GM18909 (cell line): ENCODE measurements at regions not wholly inside any gene's neighbourhood (a gene's known extent, or its start where the extent isn't known, plus 50 kb on each side); places are given as distances from the start of the nearest gene placed in this dataset.
"Not testable (repeated sequence)": the region's sequence is repeated elsewhere in the genome, so short reads cannot be mapped to it uniquely, and the experiment has no call there.

Source experiments
- ATAC-seq: cut with Tn5 transposase; IDR thresholded peaks from one replicate; pipeline ENCODE4 v1.9.1; 2021; ENCODE audit warnings: mild to moderate bottlenecking; ENCODE audit not compliant: unreplicated experiment, poor library complexity

DNA sequence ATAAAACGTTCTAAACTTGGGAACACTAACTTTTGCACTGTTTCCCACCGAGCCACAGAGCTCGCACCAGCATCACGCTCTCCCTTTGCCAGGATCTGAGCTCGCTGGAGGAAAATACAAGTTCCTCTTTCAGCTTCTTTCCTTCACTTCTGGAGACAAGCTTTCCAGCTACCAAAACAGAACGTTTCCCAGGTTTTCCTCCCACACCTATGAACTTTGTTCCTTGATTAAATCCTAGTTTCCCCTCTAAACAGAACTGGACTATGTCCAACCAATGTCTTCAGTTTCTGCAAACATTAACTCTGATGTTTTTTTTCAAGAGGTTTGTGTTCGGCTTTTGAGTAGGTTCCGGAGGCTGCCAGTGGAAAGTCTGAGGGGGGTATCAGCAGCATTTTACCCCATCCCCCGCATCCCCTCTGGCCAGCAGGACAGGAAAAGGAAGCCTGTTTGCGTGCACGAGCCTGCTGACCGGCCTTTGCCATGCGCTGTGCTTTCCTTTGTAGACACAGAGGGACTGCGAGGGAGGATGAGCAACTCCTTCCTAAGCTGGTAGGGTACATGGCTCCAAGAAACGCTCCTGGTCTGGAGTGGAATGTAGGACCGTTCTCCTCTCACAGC is 135.5 kb downstream of the LY86 start:
- ATAC-seq, result peak; percentile 42

DNA sequence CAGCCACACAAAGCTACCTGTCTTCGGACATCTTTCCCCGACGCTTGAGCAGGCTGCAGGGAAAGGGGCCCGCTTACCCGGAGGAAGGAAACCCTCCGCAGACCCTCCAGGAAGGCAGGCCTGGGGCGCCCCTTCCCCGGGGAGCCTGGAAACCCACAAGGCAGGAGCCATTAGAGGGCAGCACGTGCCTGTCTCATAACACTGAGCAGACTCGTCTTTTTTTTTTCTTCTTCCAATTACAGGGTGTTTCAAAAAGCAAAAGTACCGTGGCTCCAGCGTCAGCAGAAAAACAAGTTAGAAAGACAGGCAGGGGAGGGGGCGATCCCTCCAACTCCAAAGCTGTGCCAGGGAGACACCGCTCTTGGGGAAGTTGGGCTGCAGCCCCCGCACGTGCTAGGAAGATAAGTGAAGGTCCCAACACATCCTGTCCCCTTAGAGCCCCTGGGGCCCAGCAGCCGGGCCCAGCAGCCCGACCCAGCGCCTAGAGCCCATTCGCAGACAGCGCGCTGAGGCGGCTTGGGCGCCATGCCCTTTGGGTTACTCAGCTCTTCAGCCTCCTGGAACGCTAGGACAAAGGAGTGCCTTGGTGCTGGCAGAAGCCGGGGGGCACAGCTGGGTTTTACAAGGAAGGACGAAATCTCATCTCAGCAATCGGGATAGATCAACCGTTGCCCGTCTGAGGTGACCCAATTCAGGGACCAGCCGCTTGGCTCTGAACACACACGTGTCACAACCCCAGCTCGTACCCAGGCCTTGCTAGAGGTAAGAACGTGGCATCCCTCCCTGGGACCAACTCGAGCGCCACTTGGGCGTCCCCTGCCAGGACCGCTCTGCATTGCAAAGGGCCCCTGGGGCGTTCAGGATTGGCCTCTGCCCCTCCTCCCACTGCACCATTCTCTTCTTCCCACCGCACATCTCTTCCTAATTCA is 136.3 kb downstream of the LY86 start:
- peak; percentile 59 for ATAC-seq

DNA sequence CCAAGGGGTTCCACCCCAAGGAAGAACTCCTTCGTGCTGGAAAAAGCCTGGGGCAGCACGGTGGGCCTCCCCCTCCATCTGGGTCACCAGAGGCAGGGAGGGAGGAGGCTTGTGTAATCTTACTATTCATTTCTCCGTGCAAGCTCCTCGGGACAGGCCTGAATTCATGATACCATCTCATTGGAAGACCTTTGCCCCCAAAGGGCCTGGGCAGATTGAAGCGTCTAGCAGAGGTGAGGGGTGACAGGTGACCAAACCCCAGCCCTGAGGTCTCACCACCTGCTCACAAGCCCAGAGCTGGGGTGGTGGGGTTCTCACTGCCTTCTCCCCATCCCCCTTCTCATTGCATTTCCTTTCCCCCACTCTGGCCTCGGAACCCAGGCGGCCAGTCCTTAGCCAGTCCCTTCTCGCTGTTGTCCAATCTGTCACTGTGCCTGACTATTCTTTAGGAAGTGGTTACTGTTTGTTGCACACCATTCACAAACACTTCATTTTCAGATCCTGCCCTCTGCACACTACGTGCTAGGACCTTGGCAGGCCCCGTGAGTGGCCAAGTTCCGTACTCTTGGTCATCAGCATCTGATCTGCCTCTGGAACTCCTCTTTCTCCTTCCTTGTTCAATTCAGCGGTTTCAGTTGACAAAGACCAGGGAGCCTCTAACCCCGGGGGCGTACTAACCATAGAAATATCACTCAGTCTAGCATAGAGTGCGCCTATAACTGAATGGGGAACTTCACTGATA is 137.1 kb downstream of the LY86 start:
- ATAC-seq, result no peak

DNA sequence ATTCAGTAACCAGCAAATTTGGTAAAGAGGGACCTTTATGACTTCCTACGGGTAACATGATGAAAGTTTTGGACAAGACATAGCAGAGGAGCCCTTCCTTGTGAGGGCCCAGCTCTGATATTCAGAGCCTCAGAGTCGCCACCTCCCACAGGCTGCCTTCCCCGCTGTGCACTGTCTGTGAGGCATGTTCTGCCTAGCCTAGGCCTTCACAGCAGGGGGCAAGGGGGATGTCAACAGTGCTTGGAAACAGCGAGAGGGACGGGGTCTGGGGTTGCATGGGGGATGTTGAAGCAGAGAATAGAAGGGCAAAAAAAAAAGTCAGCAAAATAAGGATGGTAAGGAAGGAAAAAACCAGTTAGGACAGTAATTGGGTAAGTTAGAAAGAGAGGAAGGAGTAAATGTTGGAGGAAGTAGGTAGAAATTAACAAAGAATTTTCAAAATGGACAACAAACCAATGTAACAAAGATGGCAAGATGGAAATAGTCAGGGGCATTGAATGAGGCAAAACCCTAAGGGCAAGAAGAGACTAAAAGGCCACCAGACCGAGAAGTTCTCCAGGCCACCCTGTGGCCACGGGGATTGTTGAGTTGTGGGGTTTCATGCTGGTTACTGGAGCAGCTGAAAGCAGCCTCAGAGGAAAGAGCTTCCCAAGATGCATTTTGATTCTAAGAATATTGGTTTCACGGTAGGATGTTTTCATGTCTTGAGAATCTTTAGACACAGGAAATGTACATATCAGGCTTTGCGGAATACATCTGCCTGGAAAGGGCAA is 139.8 kb downstream of the LY86 start:
- no peak for ATAC-seq

DNA sequence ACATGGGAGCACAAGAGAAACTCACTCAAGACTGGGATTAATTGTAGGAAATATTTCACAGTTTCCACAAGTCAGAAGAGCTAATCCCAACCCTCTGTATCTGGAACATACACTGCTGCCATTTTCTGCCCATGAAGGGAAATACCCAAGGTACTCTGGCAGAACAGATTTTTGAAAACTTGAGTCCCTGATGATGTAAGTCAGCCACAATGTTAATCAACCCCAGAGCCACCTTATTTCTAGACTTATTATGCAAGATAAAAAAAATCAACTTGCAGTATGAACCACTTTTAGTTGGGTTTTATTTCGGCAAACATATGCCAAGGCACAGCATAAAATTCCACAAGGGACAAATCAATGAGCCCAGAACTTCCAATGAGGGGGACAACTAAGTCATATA is 141.5 kb downstream of the LY86 start:
- no peak for ATAC-seq

DNA sequence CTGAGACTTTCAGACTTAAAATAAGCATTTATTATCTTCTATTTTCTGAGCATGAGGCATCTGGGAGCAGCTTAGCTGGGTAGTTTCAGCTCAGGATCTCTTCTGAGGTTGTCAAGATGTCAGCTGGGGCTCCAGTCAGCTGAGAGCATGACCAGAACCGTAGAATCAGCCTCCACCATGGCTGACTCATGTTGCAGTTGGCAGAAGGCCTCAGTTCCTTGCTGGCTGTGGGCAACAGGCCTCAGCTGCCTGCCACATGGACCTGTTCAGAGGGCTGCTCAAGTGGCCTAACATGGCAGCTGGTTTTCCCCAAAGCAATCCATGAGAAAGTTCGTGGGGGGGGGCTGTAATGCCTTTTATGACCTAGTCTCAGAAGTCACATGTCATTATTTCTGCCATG is 142.3 kb downstream of the LY86 start:
- no peak for ATAC-seq

DNA sequence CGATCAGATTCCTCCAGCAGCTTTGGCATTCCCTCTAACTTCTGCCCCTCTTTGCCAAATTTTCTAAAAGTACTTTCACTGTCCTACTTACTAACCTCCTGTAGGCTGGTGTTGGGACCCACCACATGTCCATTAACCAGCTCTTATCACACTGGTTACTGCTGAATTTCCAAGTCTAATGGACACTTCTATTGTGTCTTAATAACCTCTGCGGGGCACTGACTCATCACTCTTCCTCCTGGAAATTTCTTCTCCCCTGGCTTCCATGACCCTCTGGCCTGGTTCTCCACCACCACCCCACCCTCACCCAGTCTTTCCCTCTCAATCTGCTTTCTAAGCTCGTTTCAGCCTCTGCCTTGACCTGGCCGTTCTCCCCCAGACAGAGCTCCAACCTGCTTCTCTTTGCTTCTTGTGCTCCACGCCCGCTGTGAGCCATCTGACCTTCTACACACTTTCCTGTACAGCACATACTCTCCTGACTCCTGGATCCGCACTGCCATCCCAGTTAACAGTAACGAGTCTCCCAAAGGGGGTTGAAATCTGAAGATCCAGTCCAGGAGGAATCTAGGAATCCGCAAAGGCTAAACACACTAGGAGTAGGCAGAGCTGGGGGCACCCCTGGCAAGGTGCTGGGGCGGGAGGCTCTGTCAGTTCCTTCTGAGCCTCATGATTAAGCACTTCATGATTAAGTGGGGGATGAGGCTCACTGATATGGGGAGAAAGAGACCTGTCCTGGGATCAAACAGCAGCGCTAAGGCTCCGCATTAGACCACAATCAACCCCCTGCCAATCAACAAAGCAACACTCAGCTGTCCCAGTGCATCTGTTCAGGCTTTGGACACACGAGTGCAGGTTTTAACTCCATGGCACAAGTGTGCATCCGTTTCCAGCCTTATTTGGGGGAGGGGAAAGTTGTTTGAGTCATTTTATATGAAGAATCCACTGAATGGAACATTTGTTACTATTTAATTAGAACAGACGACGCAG is 146.3 kb downstream of the LY86 start:
- ATAC-seq, result no peak

DNA sequence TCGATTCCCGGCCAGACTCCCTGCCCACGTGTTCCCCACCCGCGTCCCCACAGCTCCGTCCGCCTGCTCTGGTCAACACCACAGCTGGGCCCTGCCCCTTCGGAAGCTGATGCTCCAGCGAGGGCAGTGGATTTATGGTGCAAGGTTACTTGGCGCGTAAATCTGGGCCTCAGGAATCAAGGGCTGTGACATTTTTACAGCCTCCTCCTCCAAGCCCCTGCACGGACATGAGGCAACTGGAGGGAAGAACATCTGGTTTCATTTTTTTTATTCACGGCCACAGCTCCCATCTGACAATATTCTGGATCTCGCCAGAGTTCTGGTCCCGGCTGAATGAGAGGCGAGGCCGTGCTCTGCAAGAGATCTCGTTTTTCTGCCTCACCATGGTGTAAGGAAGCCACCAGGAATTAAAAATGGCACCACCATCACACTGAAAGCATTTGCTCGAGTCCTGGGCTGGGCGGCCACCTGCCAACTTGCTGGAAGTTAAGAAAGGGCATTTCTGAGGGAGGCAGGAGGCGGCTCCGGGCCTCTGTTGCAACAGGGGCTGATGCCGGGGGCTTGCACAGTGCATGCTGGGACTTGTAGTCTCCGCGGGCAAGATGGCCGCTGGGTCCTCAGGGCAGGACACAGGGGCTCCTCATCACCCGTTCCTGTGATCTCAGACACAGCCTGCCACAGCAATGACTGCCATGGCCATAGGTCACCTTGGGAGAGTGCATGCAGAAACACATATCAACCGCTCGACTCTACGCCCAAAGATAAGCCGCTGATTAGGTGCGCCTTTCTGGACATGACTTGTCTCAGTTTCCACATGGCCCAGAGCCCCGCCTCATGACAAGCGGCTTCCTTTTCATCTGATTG is 148.5 kb downstream of the LY86 start:
- no peak for ATAC-seq

DNA sequence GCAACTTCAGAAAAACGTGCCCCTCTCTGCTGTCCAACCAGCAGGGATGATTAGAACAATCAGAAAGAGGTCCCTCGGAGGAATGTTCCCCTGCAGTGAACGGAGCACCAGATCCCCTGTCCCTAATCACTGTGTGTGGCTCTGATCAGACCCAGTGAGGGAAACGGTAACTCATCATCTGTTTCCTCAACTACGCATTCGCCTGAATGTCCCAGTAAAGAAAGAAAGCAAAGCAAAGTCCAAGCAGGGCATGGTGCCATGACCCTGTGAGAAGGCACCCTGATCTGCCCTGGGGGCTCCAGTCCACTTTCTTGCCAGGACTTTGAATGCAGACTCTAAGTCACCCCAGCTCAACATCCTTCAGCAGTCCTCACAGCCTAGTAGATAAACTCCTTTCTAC is 149.2 kb downstream of the LY86 start:
- ATAC-seq, result no peak

DNA sequence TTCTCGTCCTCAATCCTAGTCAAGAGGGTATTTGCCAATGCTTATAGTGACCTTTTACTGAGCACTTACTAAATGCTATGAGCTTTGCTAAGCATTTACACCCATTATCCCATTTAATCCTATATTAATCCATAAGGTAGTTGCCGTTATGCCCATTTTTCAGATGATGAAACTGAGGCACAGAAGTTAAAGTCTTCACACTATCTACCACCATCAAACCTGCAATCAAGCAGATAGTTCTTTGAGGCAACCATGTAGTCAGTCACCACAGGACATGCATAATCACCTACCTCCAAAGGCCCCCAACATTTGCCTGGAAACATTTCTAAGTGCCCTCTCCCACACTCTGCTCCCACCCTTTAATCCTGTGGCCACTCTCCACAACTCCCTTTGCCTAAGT is 149.6 kb downstream of the LY86 start:
- ATAC-seq, result no peak

DNA sequence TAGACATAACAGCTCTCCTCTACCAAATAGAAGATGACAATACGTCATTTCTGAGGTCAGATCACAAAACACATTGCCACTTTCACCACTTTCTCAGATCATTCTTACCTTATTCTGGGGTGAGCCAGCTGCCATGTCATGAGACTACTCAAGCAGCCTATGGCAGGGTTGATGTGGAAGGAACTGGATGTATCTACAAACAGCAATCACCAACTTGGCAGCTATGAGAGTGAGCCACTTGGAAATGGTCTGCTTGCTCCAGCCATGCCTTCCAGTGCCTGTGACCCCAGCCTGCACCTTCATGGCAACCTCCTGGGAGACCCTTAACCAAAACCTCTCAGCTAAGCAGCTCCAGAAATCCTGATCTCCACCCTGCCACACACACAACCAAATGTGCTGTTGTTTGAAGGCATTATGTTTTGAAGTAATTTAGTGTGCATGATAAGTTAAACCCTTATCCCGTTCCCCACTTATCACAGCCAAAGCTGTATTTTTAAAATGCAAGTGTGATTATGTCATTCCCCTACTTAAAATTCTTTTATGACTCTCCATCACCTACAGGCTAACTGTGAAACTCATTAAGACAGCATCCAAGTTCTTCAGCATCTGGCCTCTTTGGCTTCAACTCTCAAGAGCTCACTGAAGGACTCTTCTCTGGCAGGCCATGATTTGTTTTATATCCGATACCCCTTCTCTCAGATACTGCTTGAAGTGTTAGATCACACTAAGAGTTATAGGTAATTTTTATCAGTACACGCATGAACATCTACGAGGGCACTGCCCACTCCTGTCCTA is 150.6 kb downstream of the LY86 start:
- ATAC-seq, result no peak

DNA sequence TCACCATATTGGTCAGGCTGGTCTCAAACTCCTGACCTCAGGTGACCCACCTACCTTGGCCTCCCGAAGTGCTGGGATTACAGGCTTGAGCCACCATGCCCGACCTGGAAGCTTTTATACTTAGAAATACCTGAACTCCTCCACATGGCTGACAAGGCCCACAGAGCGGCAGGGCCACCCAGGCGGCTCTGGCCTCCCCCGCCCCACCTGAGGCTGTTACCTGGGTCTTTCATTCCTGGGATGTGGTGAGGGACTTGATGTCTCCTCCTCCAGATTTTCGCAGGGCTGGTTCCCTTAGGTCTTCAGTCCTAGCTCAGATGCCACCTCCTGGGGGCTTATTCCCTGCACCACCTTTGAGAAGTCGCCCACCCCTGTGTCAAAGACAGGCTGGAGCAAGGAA is 152.1 kb downstream of the LY86 start:
- ATAC-seq, result no peak

DNA sequence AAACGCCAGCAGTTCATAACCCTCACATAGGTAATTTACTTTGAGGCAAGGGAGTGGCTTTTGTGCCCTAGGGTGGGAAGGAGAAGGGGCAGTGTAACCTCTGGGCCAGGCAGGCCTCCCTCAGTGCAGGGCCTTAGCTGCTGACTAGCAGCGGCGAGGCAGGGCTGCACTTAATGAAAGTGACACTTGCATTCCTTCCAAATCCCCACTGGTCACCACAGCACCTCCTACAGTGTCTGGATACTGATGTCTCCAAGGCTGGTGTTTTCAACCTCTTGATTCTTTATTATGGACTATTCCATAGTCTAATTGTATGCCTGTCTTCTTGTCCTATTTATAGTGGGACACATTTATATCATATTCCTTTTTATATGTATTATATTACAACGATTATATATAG is 152.7 kb downstream of the LY86 start:
- no peak for ATAC-seq

DNA sequence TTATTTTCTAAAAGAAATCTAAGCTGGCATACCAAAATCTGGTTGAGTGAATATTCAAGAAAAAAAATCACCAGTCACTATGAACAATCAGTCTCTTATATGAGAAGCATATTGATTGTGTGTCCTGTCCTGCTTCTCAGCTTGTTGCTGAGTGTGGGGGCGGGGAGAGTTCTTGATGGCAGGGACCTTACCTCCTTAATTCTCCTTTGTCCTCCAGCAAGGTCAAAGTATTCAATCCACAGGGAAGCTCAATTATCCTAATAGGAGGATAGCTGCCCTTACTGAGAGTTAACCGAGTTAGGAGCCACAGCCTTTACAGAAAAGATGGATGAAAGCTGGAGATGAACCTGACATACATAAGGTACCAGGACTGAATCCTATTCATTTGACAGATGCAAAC is 154.0 kb downstream of the LY86 start:
- no peak for ATAC-seq

DNA sequence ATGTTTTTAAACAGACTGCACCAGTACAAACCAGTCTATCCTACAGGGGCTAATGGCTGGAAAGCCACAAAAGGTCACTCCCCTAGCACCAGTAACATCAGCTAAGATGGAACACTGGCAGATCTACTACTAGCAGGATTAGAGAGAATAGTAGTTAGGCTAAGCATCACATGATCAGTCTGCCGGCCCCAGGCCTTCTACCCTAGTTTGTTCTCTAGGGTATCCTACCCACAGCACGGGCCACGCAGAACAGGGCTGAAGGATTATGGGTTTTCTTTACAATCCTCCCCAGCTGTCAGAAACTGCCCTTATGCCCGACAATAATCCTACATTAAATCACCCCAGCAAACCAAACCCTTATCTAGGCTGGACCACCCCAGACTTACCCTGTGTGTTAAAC is 156.0 kb downstream of the LY86 start:
- no peak for ATAC-seq

DNA sequence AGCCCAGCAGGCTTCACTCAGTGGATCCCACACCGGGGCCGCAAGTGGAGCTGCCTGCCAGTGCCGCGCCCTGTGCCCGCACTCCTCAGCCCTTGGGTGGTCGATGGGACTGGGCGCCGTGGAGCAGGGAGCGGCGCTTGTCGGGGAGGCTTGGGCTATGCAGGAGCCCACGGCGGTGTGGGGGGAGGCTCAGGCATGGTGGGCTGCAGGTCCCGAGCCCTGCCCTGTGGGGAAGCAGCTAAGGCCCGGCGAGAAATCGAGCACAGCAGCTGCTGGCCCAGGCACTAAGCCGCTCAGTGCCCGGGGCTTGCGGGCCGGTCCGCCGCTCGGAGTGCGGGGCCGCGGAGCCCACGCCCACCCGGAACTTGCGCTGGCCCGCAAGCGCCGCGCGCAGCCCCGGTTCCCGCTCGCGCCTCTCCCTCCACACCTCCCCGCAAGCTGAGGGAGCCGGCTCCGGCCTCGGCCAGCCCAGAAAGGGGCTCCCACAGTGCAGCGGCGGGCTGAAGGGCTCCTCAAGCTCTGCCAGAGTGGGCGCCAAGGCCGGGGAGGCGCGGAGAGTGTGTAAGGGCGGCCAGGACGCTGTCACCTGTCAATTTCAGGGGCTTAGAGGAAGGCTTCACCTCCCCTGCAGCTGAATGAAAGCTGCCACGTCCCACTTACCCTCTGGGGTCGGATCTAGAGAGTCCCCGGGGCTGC is 157.3 kb downstream of the LY86 start:
- not testable (repeated sequence) for ATAC-seq

DNA sequence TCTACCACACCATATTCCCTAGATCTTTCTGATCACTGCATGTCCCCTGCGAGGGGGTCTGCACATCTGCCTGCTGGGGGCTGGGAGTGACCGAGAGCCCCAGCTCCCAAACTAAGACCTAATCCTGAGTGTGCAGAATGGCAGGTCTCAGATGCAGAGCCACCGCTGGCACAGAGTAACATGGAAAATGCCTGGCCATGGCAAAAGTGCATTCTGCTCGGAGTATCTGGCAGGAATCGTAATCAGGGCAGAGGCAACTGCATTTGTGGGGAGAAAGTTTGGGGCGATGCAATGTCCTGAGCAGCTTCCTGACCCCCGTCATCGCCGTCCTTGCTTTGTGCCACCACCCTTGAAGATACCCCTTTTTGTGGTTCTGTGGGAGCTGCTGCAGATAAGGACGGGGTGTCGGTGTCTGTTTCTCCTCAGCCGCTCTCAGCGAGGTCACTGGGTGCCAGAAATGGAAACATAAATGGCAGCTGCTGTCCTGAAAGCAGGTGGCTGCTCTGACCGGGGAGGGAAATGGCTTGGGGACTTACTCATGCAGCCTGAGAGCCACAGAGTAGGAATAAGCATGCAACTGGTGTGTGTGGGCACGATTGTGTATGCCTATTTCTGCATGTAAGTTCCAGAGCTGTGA is 157.9 kb downstream of the LY86 start:
- no peak for ATAC-seq
